Activated CD8-positive, alpha-beta memory T cell treated with anti-CD3 and anti-CD28 coated beads, Interleukin-2, amount 50 U/mL, for 48 hours (primary cell): ENCODE measurements at regions not wholly inside any gene's neighbourhood (a gene's known extent, or its start where the extent isn't known, plus 50 kb on each side); places are given as distances from the start of the nearest gene placed in this dataset.

Experiments used
- DNase-seq: peaks from one replicate; pipeline ENCODE4 v3.0.0-alpha.2; 2020

DNA sequence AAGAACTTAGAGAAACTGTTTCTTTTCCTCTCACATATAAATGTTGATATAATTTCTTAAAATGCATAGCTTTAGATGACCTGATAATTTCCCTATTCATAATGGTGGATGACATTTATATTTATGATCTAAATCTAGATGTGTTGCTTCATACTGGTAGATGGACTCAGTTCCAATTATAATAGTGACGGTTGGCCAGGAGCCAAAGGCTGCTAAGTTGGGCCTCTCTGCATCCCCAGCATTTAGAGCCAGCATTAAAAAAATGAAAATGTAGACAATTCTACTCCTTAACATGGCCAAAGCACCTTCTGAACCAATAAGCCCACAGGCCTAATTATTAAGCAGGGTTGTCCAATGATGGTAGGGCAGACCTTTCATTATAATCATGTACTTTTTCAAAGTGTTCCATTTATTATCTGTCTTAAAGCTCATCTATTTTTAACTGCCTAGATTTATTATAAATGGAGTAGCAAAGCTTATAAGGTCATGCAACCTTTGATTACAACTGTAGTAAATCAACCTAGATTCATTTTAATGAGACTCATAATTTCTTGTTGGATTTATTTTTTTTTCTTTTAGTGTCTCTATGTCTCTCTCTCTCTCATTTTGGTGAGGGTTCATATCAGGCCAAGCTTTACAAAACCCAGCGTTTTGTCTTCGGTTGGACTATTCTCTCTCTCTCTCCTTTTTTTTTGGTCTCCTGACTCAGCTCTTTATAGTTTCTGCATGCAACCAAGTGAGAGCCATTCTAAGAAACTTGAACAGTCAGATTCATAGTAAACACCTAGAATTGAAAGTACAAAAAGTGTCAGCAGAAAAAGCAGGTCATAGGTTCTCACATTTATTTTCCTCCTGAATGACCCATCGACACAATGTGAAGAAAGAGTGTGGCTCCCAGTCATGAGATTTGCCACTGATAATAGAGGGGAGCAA lies 2016.1 kb upstream of the PIK3C3 start:
- no peak for DNase-seq

GRCh38 chr18:39935598-39935997 lies 2019.4 kb upstream of the PIK3C3 start:
- DNase-seq, result no peak

GRCh38 chr18:39918847-39919246 lies 2036.2 kb upstream of the PIK3C3 start:
- DNase-seq, result no peak

DNA sequence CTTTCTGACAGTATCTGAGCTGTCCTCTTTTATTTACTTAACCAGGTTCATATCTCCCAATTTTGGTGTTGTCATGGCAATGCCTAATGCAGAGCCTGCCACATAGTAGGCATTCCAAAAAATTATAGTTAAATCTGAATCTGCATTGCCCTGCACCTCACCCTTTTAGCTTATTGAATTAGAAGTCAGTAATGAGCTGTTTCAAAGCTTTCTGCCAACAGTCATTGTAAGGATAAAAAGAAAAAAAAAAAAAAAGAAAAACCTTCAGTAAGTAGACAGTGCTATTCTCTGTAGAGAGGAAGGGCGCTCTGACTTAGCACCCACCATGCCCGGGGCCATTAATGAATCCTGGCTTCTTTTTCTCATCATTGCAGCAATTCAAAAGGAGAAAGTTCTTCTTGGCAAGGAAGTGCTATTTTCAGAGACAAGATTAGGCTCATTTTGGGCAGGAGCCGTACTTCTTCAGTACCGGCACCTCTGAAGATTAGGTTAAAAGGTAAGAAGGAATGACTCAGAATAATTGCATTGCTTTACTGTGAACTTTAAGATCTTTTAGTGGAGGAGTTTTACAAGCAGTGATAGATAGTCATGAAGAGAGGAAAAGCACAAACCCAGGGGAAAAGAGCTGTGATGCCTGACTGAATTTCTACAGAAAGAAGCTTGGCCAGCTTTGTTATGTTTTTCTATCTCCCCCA lies 2041.2 kb upstream of the PIK3C3 start:
- no peak for DNase-seq

DNA sequence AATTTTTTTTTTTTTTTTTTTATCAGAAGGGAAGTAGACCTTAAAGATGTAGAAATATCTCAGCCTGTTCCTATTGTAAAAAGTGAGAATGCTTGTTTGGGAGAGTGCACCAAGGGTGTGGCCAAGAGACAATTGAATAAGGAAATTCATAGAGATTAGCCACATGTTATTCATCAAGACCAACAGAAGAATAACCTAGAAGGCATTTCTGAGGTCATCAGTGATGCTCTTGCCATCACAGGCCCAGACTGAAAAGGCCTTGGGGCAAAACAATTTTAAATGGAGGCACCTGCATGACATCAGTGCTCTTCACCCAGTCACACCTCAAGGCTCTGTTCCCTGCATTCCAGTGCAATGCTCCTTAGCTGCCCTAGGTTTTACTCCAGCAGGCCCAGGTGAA lies 2043.3 kb upstream of the PIK3C3 start:
- no peak for DNase-seq

GRCh38 chr18:39909706-39910105 lies 2045.3 kb upstream of the PIK3C3 start:
- DNase-seq, result no peak

GRCh38 chr18:39886136-39886535 lies 2068.9 kb upstream of the PIK3C3 start:
- DNase-seq, result no peak

DNA sequence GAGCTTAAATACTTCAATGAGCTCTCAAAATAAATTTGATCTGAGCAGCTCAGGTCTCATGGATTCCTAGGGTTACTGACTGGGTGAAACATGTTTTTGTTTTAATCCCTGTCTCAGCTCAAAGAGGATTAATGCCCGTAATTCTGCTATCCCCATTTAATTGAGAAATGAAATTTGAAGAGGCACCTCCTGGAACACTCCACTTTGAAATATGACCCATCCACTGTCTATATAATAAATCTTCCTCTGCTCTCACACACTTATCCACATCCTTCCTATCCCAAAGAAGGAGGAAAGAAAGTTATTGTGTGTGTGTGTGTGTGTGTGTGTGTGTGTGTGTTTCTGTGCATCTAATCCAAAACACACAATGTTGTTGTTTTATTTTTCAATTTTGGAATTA lies 2082.4 kb upstream of the PIK3C3 start:
- DNase-seq, result no peak

GRCh38 chr18:39871961-39872360 lies 2083.1 kb upstream of the PIK3C3 start:
- no peak for DNase-seq

GRCh38 chr18:39870591-39870990 lies 2084.4 kb upstream of the PIK3C3 start:
- no peak for DNase-seq

GRCh38 chr18:39863916-39864315 lies 2091.1 kb upstream of the PIK3C3 start:
- DNase-seq, result no peak

- DNase-seq, result no peak
Observed at GRCh38 chr18:39862341-39862740, 2092.7 kb upstream of the PIK3C3 start.

DNA sequence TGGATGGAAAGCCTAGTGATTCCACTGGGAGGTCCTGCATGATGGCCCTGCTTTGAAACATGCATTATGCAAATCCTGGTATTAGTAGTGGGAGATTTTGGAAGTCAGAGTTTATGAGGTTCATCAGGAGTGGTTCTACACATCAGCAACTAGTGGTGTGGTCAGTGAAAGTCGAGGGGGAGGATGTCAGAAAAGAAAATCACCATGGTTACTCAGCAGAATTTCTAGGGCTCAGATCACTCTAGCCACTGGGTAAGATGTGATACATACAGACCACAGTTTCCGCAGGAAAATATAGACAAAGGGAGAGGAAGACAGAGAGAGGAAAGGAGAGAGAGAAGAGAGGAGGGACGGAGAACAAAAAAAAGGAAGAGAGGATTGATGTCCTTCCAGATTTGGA lies 2100.7 kb upstream of the PIK3C3 start:
- DNase-seq, result no peak

GRCh38 chr18:39846265-39846664 lies 2108.8 kb upstream of the PIK3C3 start:
- no peak for DNase-seq

DNA sequence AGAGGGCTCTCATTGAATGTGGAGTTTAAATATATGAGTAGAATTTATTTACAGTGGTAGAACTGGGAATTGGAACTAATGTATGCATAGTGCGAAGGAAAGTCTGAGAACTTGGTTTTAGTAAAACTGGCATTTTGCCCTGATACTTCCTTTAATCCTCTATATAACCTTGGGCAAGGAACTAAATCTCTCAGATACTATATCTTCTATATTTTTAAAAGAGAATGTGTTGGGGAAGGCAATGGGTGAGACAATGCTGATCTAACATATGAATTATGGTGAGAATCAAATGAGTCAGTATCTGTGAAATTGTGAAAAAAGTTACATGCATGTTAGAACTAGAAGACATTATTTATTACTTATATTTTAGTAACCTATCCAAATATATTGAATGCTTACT lies 2109.4 kb upstream of the PIK3C3 start:
- DNase-seq, result no peak

DNA sequence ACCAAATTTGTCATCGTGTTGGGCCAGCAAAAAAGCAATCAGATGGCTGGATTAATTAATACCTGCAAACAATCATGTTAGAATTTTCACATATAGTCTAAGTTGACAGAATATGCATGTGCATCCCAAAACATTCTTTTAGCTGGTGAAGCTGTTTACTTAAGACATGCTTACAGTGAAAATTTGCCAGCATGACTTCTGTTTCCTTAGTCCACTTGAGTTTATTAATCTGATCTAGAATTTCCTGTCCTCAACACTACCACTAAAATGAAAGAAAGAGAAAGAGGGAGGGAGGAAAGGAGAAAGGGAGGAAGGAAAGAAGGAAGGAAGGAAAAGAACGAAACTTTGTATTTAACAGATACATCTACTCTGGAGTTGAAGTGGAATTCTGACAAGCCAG lies 2109.9 kb upstream of the PIK3C3 start:
- no peak for DNase-seq

DNA sequence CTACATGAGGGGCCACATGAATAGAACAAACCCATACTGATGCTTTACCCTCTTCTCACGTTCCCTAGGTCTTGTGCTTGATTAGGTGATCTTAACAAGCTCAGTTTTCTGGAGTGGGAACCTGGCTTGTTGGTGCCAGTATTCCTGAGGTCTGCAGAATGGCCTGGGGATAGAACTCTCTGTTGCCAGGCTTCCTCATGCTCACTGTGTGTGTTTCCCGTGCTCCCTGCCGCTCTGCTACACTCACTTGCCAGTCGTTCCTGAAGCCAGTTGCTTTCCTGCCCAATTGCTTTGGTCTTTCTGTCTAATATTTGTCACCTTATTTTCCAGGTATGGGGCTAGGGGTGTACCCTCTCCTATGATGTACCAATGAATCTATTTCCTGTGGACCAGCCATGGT lies 2111.5 kb upstream of the PIK3C3 start:
- no peak for DNase-seq

DNA sequence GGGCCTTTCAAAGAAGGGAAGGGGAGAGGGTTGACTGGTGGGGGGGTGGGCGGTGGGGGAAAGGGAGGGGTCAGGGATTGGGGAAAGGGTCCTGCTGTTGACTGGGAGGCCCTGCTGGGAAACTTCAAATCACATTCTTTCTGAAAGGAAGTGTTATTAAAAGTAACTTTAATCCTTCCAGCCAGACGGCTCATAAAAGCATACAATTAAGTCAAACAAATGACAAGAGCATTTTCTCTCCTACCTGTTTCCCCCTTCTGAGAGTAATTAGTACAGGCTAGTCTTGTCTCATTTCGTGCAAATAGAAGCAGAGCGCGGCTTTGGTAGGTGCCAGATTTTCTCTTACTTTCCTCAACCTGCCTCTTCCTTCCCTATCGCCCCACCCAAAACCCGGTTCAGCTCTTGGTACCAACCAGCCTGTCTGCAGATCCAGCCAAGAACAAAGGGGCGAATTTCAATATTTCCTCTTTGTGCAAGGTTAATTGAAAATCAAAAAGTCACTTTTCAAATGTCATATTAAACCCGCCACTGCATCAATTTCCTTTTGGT lies 2112.6 kb upstream of the PIK3C3 start:
- no peak for DNase-seq

- DNase-seq, result no peak
Observed at GRCh38 chr18:39841482-39842365, 2113.3 kb upstream of the PIK3C3 start.

- no peak for DNase-seq
Observed at GRCh38 chr18:39840856-39841481, 2114.1 kb upstream of the PIK3C3 start.

GRCh38 chr18:39840406-39840805 lies 2114.6 kb upstream of the PIK3C3 start:
- DNase-seq, result no peak

- no peak for DNase-seq
Observed at GRCh38 chr18:39839782-39840181, 2115.3 kb upstream of the PIK3C3 start.

DNA sequence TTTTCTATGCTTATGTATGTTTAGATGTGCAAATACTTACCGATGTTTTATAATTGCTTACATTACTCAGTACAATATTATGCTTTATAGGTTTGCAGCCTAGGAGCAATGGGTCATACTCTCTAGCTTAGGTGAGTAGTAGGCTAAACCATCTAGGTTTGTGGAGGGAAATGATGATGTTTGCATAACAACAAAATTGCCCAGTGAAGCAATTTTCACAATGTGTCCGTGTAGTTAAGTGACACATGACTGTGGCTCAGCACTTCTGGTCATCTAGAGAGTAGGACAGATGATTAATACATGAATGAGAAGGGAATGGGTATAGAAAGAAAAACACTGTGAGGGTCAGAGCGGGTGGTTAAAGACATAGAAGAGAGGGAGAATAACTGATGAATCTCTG lies 2116.2 kb upstream of the PIK3C3 start:
- DNase-seq, result no peak
